Brain microvascular endothelial cell (primary cell): ENCODE measurements at regions not wholly inside any gene's neighbourhood (a gene's known extent, or its start where the extent isn't known, plus 50 kb on each side); places are given as distances from the start of the nearest gene placed in this dataset.
A peak's percentile ranks its signal among the peaks of the same experiment; 100 is the strongest.

Experiments used
- DNase-seq: peaks from one replicate; pipeline ENCODE4 v3.0.0-alpha.2; 2020
- H3K27ac ChIP-seq: fragments of 250-450 bp; sonication (Bioruptor Pico); 2 replicates; pipeline ENCODE4 v1.5.1; 2020; ENCODE audit warnings: mild to moderate bottlenecking, moderate library complexity
- H3K27me3 ChIP-seq: fragments of 250-450 bp; sonication (Bioruptor Pico); replicated peaks from 2 replicates; pipeline ENCODE4 v1.5.1; 2020; ENCODE audit warnings: mild to moderate bottlenecking
- H3K36me3 ChIP-seq: fragments of 250-450 bp; sonication (Bioruptor Pico); replicated peaks from 2 replicates; pipeline ENCODE4 v1.5.1; 2020; ENCODE audit warnings: mild to moderate bottlenecking
- H3K4me3 ChIP-seq: 2 replicates; pipeline ENCODE4 v1.5.1; 2011; ENCODE audit warnings: low read depth, mild to moderate bottlenecking, control low read depth, low read length, moderate library complexity
- in situ Hi-C: cut with HindIII; loops from 2 replicates; pipeline ENCODE4 v1.10.0; 2017; ENCODE audit warnings: low sequenced_read_pairs, low pct_ligation_motif_present
- TF ChIP-seq, protein P1 (sequence below): IDR thresholded peaks from 2 replicates; pipeline ENCODE4 v1.5.1; 2011; ENCODE audit warnings: low read depth, mild to moderate bottlenecking, moderate library complexity, low read length, control low read depth, inconsistent platforms; ENCODE audit errors: missing control alignments

DNA sequence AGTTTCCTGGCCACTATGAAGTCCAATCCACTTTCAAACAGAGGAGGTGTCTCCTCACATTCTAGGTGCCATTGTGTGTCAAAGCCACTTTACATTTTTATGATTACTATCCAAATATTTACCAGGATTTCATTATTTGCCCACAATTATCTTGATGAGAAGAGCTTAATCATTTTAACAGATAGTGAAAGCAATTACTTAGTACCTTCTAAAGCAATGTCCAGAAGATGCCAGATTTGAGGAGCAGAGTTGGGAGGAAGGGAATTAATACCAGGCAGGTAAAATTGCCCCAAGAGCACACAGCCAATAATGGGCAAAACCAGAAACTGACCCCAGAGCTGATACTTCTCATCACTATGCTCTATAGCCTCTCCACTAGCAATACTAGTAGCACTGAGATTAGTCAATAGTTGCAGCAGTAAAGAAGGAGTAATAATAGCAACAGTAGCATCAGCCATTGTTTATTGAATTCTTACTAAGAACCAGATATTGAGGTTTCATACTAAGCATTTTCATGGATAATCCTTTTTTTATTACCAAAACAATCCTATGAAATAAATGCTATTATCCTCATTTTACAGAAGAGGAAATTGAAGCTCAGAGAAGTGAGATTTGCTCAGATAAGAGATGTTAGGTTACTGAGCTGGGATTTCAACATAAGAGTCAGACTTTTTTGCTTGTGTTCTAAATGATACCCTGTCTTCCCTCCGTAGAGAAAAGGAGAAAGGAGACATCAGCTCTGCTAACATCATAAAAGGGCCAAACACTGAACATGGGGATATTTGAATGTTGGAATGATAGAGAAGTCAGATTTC lies 509.3 kb upstream of the CFAP20DC start:
- no peak for DNase-seq
- H3K36me3 ChIP-seq = no peaks in the 10 kb centered on the region
- in situ Hi-C loops = no loop called here
- no peak overlapping the region for H3K4me3 ChIP-seq
- no peaks in the 10 kb centered on the region for H3K27me3 ChIP-seq
- peak overlapping the region; percentile 94 for H3K27ac ChIP-seq
- TF ChIP-seq, protein P1, sequence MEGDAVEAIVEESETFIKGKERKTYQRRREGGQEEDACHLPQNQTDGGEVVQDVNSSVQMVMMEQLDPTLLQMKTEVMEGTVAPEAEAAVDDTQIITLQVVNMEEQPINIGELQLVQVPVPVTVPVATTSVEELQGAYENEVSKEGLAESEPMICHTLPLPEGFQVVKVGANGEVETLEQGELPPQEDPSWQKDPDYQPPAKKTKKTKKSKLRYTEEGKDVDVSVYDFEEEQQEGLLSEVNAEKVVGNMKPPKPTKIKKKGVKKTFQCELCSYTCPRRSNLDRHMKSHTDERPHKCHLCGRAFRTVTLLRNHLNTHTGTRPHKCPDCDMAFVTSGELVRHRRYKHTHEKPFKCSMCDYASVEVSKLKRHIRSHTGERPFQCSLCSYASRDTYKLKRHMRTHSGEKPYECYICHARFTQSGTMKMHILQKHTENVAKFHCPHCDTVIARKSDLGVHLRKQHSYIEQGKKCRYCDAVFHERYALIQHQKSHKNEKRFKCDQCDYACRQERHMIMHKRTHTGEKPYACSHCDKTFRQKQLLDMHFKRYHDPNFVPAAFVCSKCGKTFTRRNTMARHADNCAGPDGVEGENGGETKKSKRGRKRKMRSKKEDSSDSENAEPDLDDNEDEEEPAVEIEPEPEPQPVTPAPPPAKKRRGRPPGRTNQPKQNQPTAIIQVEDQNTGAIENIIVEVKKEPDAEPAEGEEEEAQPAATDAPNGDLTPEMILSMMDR = no peak

DNA sequence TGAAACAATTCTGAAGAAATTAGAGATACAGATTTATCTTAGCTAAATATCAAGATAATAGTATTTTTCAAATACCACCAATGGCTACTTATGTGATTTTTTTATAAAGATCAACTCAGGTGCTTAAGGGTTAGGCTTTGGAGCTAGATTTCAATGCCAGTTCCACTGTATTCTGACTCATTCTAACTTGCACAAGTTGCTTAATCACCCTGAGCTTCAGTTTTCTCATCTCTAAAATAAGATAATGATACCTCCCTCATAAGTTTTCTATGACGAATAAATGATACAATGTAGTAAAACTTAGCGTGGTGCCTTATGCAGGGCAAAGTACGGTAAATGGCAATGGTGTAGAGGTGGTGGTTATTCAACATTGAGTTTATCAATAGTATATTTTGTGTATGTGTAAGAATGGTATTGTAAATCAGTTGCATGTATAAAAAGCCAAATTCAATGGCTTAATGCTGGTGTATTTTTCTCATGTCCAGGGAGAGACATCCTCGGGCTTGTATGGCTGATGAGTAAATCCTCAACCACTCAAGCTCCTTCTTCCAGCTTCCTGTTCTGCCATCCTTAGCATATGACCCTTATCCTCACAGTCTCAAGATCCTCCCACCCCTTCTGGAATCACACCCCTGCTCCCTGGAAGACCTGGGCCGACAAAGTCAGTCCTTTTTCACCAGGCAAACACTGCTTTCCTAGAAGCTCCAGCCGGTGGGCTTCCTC lies 505.9 kb upstream of the CFAP20DC start:
- no peak overlapping the region for H3K27ac ChIP-seq
- H3K4me3 ChIP-seq = no peak overlapping the region
- no peaks in the 10 kb centered on the region for H3K27me3 ChIP-seq
- H3K36me3 ChIP-seq = no peaks in the 10 kb centered on the region
- DNase-seq = no peak
- in situ Hi-C loops = no loop called here
- TF ChIP-seq, protein P1 = no peak

DNA sequence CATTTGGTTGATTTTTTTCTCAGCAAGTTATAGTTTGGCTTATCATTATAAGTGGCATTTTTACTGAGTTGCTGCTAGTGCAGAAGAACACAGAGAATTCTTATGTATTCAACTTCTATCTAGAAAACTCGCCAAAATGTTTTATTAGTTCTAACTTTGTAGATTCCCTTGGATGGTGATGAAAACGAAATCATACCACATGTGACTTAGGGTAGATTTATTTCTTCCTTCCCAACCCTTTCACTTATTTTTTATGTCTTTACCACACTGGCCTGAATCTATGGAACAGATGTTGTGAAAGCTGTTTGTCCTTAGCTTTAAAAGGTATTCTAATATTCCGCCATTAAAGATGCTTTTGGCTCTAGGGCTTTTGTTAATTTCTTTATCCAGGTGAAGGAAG lies 503.3 kb upstream of the CFAP20DC start:
- H3K4me3 ChIP-seq = no peak overlapping the region
- H3K36me3 ChIP-seq = no peaks in the 10 kb centered on the region
- in situ Hi-C loops = no loop called here
- no peak overlapping the region for H3K27ac ChIP-seq
- TF ChIP-seq, protein P1 = no peak
- H3K27me3 ChIP-seq = no peaks in the 10 kb centered on the region
- DNase-seq = no peak

DNA sequence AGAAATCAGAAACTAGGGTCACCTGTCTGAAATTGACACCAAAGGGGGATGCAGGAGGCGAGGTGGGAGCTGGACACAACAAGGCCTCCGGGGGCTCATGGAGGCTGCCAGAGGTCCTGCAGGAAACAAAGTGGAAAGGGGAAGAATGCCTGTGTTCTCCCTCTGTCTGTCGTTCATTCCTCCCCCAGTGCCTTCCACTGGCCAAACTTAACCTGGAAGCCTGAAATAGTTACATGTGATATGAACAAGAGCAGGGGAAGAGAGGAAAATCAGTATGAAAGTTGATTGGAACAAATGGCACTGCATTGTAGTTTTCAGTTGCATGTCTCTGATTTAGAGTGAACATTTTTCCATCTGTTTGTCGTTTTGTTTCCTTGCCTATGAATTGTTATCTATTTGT lies 502.0 kb upstream of the CFAP20DC start:
- no peak overlapping the region for H3K27ac ChIP-seq
- H3K4me3 ChIP-seq = no peak overlapping the region
- in situ Hi-C loops = no loop called here
- H3K27me3 ChIP-seq = no peaks in the 10 kb centered on the region
- no peak for DNase-seq
- no peaks in the 10 kb centered on the region for H3K36me3 ChIP-seq
- TF ChIP-seq, protein P1 = no peak

DNA sequence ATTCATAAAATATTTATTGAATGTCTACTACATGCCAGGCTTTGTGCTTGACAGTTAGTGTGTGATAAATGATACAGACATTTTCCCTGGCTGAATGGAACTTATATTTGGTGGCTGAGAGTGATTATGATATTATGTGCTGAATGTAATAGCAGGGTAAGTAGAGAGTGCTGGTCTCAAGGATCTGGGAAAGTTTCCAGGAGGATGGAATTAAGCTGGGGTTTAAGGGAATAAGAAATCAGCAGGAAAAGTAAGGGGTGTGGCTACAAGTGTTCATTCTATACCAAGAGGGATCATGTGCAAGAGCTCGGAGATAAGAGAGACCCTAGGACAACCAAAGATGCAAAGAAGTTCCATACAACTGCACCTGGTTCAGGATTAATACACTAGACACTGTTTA lies 500.1 kb upstream of the CFAP20DC start:
- no peaks in the 10 kb centered on the region for H3K36me3 ChIP-seq
- in situ Hi-C loops = no loop called here
- no peaks in the 10 kb centered on the region for H3K27me3 ChIP-seq
- no peak overlapping the region for H3K4me3 ChIP-seq
- DNase-seq = no peak
- H3K27ac ChIP-seq = no peak overlapping the region
- TF ChIP-seq, protein P1 = no peak
